B cell (primary cell): ENCODE measurements at regions not wholly inside any gene's neighbourhood (a gene's known extent, or its start where the extent isn't known, plus 50 kb on each side); places are given as distances from the start of the nearest gene placed in this dataset.

Source experiments
- CTCF ChIP-seq: fragments of 200-600 bp; IDR thresholded peaks from one replicate; pipeline ENCODE4 v1.8.0; 2022; ENCODE audit warnings: antibody characterized with exemption, mild to moderate bottlenecking
- EZH2 ChIP-seq: IDR thresholded peaks from 2 replicates; pipeline ENCODE4 v1.6.1; 2012; ENCODE audit warnings: borderline replicate concordance, low read depth, mild to moderate bottlenecking, moderate library complexity, low read length; ENCODE audit not compliant: insufficient read depth, poor library complexity, severe bottlenecking

- TF ChIP-seq CTCF (no peak), EZH2 (no peak)
Observed at GRCh38 chr7:88460650-88461049, 154.0 kb upstream of the STEAP4 start.
